Calu3 (cell line): ENCODE measurements at regions not wholly inside any gene's neighbourhood (a gene's known extent, or its start where the extent isn't known, plus 50 kb on each side); places are given as distances from the start of the nearest gene placed in this dataset.

Experiments used
- BruUV-seq: library from RNA; stranded (reverse); fragments of 400-500 nt; replicated peaks from 2 replicates; lab custom pipeline; 2021; lab: Mats Ljungman, UMichigan
- CTCF ChIA-PET: fragments of 300-600 bp; sonication (Branson Sonifier 250); formaldehyde crosslinking; loops from one replicate; lab custom pipeline; 2022; ENCODE audit warnings: antibody characterized with exemption; lab: Charles Lee
- DNase-seq: peaks from one replicate; pipeline ENCODE4 v3.0.0; 2022
- H3K27ac Mint-ChIP-seq: one replicate; pipeline ENCODE4 v1.8.0; 2022; ENCODE audit warnings: mixed read lengths; ENCODE audit not compliant: unreplicated experiment
- H3K27me3 Mint-ChIP-seq: one replicate; pipeline ENCODE4 v1.8.0; 2022; ENCODE audit warnings: mixed read lengths; ENCODE audit not compliant: unreplicated experiment
- H3K36me3 Mint-ChIP-seq: one replicate; pipeline ENCODE4 v1.8.0; 2022; ENCODE audit warnings: mild to moderate bottlenecking, moderate library complexity, mixed read lengths; ENCODE audit not compliant: insufficient read depth, unreplicated experiment
- H3K4me1 Mint-ChIP-seq: one replicate; pipeline ENCODE4 v1.8.0; 2022; ENCODE audit warnings: mild to moderate bottlenecking, low read depth, mixed read lengths; ENCODE audit not compliant: unreplicated experiment
- H3K4me3 Mint-ChIP-seq: one replicate; pipeline ENCODE4 v1.8.0; 2022; ENCODE audit warnings: mild to moderate bottlenecking, low read depth, moderate library complexity, mixed read lengths; ENCODE audit not compliant: unreplicated experiment
- H3K9me3 Mint-ChIP-seq: one replicate; pipeline ENCODE4 v1.8.0; 2022; ENCODE audit warnings: low read depth, mixed read lengths; ENCODE audit not compliant: unreplicated experiment
- CTCF ChIP-seq: fragments of 200-600 bp; IDR thresholded peaks from one replicate; pipeline ENCODE4 v1.8.0; 2022; ENCODE audit warnings: antibody characterized with exemption; ENCODE audit not compliant: unreplicated experiment
- intact Hi-C: fragments of 100-400 bp; cut with micrococcal nuclease; formaldehyde crosslinking; loops from one replicate; pipeline ENCODE4 v1.10.0; 2022; ENCODE audit not compliant: unreplicated experiment

- no peak overlapping the region for H3K4me3 Mint-ChIP-seq
- H3K27ac Mint-ChIP-seq, result no peak overlapping the region
- no peaks in the 10 kb centered on the region for H3K4me1 Mint-ChIP-seq
- DNase-seq, result no peak
- no peaks in the 10 kb centered on the region for H3K36me3 Mint-ChIP-seq
- intact Hi-C loops, result no loop called here
- BruUV-seq, result no TSS peak
- TF ChIP-seq CTCF, result no peak
- H3K9me3 Mint-ChIP-seq, result no peaks in the 10 kb centered on the region
- CTCF ChIA-PET, result no interaction called here
- H3K27me3 Mint-ChIP-seq, result no peaks in the 10 kb centered on the region
These were observed 53.5 kb upstream of the TNFRSF19 start for GRCh38 chr13:23516702-23517101.

- H3K4me3 Mint-ChIP-seq, result no peak overlapping the region
- no peak for DNase-seq
- H3K36me3 Mint-ChIP-seq, result no peaks in the 10 kb centered on the region
- CTCF ChIA-PET, result no interaction called here
- no peaks in the 10 kb centered on the region for H3K4me1 Mint-ChIP-seq
- BruUV-seq, result no TSS peak
- H3K27ac Mint-ChIP-seq, result no peak overlapping the region
- no peak for TF ChIP-seq CTCF
- intact Hi-C loops, result no loop called here
- H3K9me3 Mint-ChIP-seq, result no peaks in the 10 kb centered on the region
- H3K27me3 Mint-ChIP-seq, result no peaks in the 10 kb centered on the region
These were observed 52.0 kb upstream of the TNFRSF19 start for GRCh38 chr13:23518231-23518630.
